Right lobe of liver (tissue), 4 donors: ENCODE measurements at regions not wholly inside any gene's neighbourhood (a gene's known extent, or its start where the extent isn't known, plus 50 kb on each side); places are given as distances from the start of the nearest gene placed in this dataset.

Source experiments
- POLR2A ChIP-seq: fragments of 450-650 bp; IDR thresholded peaks from one replicate; pipeline ENCODE4 v1.6.1; 2017; ENCODE audit warnings: antibody characterized with exemption, mild to moderate bottlenecking
- TF ChIP-seq, protein P1 (sequence below), 4 donors: fragments of 200-600 bp in 3 of 4; fragments of 450-650 bp in 1 of 4; IDR thresholded peaks; one replicate each; pipeline versions ENCODE4 v1.5.1 to v1.8.0; 2016 to 2022; ENCODE audit warnings: antibody characterized with exemption in 4 of 4, mild to moderate bottlenecking in 2 of 4
- donor health status: DM: no; HTN: no; CAD: no.
- donor health status: DM: no; HTN: no; CAD: no.
- donor health status: DM: no; HTN: yes; CAD: no.

GRCh38 chr3:94912656-94913055 is 849.8 kb downstream of the NSUN3 start:
- TF ChIP-seq, protein P1, sequence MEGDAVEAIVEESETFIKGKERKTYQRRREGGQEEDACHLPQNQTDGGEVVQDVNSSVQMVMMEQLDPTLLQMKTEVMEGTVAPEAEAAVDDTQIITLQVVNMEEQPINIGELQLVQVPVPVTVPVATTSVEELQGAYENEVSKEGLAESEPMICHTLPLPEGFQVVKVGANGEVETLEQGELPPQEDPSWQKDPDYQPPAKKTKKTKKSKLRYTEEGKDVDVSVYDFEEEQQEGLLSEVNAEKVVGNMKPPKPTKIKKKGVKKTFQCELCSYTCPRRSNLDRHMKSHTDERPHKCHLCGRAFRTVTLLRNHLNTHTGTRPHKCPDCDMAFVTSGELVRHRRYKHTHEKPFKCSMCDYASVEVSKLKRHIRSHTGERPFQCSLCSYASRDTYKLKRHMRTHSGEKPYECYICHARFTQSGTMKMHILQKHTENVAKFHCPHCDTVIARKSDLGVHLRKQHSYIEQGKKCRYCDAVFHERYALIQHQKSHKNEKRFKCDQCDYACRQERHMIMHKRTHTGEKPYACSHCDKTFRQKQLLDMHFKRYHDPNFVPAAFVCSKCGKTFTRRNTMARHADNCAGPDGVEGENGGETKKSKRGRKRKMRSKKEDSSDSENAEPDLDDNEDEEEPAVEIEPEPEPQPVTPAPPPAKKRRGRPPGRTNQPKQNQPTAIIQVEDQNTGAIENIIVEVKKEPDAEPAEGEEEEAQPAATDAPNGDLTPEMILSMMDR (IDR thresholded peaks at IDR 0.05): no peak
- TF ChIP-seq POLR2A: no peak
